Esophagus muscularis mucosa (tissue), 4 donors: ENCODE measurements at regions not wholly inside any gene's neighbourhood (a gene's known extent, or its start where the extent isn't known, plus 50 kb on each side); places are given as distances from the start of the nearest gene placed in this dataset.

ENCODE experiments used
- DNase-seq: peaks from one replicate; pipeline ENCODE4 v3.0.0-alpha.2; 2017; ENCODE audit errors: extremely low spot score
- H3K27ac ChIP-seq, 4 donors: fragments of 200-600 bp; sonication (generic); replicated peaks in 1 of 4; 1 replicate in 3 of 4; 2 replicates in 1 of 4; pipeline ENCODE4 v1.5.1; 2016 to 2019; ENCODE audit warnings: mild to moderate bottlenecking in 1 of 4
- H3K27me3 ChIP-seq, 4 donors: fragments of 200-600 bp; sonication (generic); one replicate each; pipeline versions ENCODE4 v1.5.1 to v1.6.0; 2016 to 2019
- H3K36me3 ChIP-seq, 4 donors: fragments of 200-600 bp; sonication (generic); one replicate each; pipeline ENCODE4 v1.5.1; 2016 to 2019
- H3K4me1 ChIP-seq, 4 donors: fragments of 200-600 bp; sonication (generic); one replicate each; pipeline ENCODE4 v1.5.1; 2016 to 2019
- H3K4me3 ChIP-seq, 4 donors: fragments of 200-600 bp; sonication (generic); 1 replicate in 2 of 4; 2 replicates in 2 of 4; pipeline ENCODE4 v1.5.1; 2016 to 2019; ENCODE audit warnings: mild to moderate bottlenecking in 4 of 4, moderate library complexity in 1 of 4
- H3K9me3 ChIP-seq, 4 donors: fragments of 200-600 bp; sonication (generic); 1 replicate in 3 of 4; 2 replicates in 1 of 4; pipeline ENCODE4 v1.5.1; 2016 to 2019
- EP300 ChIP-seq: sonication (generic); formaldehyde crosslinking; IDR thresholded peaks from one replicate; pipeline ENCODE4 v1.6.1; 2017; ENCODE audit warnings: antibody characterized with exemption
- POLR2A ChIP-seq: fragments of 450-650 bp; IDR thresholded peaks from one replicate; pipeline ENCODE4 v1.6.1; 2017; ENCODE audit warnings: antibody characterized with exemption, moderate library complexity, mild to moderate bottlenecking, low read depth
- POLR2AphosphoS5 ChIP-seq, 2 donors: sonication (generic); formaldehyde crosslinking; IDR thresholded peaks; one replicate each; pipeline ENCODE4 v1.6.1; 2017; ENCODE audit warnings: antibody characterized with exemption in 2 of 2
- WGBS: methylation state at CpG from one replicate; pipeline ENCODE4 v1.1.5; 2018; 5-methylcytosine and 5-hydroxymethylcytosine counted together
- intact Hi-C: fragments of 100-400 bp; cut with DNase I; formaldehyde crosslinking; loops from one replicate; pipeline ENCODE4 v1.15.1; 2023
- TF ChIP-seq, protein P1 (sequence below), 3 experiments: fragments of 200-600 bp in 2 of 3; fragments of 450-650 bp in 1 of 3; sonication (generic) in 2 of 3; IDR thresholded peaks; one replicate each; pipeline ENCODE4 v1.5.1; 2017 to 2019; ENCODE audit warnings: antibody characterized with exemption in 3 of 3, mild to moderate bottlenecking in 2 of 3, moderate library complexity in 1 of 3

DNA sequence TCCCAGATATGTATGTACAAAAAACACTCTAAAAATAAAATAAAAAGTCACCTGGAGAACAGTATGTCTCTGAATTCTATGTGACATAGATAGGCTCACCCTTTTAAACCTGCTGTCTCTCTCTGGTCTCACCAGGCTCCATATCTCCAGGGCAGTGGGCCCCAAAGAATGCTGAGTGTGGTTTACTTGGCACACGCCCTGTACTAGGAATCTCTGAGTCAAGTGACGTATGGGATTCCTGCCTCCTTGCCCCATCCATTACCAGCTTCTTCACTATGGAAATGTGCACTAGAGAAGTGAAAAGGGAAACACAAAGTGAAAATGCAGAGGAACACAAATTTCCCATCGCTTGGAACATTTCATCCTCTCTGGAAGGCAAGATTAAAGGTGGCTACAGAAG, 722.2 kb upstream of the TENM4 start:
- Histone ChIP-seq H3K9me3 (no peaks in the 10 kb centered on the region), H3K27me3 (no peaks in the 10 kb centered on the region), H3K36me3 (no peaks in the 10 kb centered on the region), H3K4me3 (no peak overlapping the region), H3K4me1 (no peaks in the 10 kb centered on the region), H3K27ac (no peak overlapping the region)
- no peak for DNase-seq
- intact Hi-C loops: no loop called here
- WGBS: 76% methylated on average over 3 of the region's 3 CpGs
- TF ChIP-seq EP300: no peak
- no peak for TF ChIP-seq POLR2A
- no peak for TF ChIP-seq POLR2AphosphoS5 (IDR thresholded peaks at IDR 0.05)
- TF ChIP-seq, protein P1, sequence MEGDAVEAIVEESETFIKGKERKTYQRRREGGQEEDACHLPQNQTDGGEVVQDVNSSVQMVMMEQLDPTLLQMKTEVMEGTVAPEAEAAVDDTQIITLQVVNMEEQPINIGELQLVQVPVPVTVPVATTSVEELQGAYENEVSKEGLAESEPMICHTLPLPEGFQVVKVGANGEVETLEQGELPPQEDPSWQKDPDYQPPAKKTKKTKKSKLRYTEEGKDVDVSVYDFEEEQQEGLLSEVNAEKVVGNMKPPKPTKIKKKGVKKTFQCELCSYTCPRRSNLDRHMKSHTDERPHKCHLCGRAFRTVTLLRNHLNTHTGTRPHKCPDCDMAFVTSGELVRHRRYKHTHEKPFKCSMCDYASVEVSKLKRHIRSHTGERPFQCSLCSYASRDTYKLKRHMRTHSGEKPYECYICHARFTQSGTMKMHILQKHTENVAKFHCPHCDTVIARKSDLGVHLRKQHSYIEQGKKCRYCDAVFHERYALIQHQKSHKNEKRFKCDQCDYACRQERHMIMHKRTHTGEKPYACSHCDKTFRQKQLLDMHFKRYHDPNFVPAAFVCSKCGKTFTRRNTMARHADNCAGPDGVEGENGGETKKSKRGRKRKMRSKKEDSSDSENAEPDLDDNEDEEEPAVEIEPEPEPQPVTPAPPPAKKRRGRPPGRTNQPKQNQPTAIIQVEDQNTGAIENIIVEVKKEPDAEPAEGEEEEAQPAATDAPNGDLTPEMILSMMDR (IDR thresholded peaks at IDR 0.05): no peak

DNA sequence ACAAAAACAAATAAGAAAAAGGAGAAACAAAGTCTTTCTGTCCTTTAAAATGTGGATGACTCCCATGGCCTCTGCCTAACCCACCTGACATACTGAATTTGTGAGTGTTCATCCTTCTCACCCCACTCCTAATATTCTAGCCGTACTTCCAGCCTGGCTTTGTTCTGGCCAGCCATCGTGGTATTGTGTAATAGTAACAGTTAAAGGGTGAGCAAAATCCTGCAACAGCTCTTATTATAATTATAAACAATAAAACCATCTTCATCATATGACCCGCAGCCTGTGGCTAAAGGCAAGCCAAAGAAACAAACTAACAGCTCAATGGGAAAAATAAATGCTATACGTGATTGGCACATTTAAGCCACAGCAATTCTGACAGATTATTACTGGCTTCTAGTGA, 721.6 kb upstream of the TENM4 start:
- no peak for TF ChIP-seq POLR2AphosphoS5 (IDR thresholded peaks at IDR 0.05)
- DNase-seq: no peak
- Histone ChIP-seq H3K9me3 (no peaks in the 10 kb centered on the region), H3K27ac (no peak overlapping the region), H3K36me3 (no peaks in the 10 kb centered on the region), H3K27me3 (no peaks in the 10 kb centered on the region), H3K4me3 (no peak overlapping the region), H3K4me1 (no peaks in the 10 kb centered on the region)
- intact Hi-C loops: no loop called here
- 84% methylated on average over 4 of the region's 4 CpGs for WGBS

DNA sequence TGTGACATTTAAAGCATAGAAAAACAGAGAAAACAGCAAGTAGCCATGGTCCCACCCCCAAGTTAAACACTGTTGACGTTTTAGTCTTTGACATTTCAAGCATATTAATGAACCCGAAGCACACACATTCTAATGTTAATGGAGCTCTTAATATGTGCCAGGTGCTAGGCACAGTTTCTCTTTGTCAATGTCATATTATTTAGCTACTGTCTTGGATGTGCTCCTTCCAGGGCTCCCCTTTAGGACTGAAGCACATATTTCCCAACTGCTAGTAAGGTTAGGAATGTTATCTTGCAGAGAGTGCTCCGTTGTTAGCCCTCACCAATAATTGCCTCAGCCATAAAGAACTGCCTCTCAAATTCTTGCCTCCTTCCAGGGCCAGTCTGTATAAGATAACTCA, 716.6 kb upstream of the TENM4 start:
- Histone ChIP-seq H3K27me3 (no peaks in the 10 kb centered on the region), H3K9me3 (no peaks in the 10 kb centered on the region), H3K4me3 (no peak overlapping the region), H3K36me3 (no peaks in the 10 kb centered on the region), H3K4me1 (no peaks in the 10 kb centered on the region), H3K27ac (no peak overlapping the region)
- no peak for DNase-seq
- intact Hi-C loops: no loop called here
- WGBS: 40% methylated on average over 3 of the region's 3 CpGs
- no peak for TF ChIP-seq POLR2A
- no peak for TF ChIP-seq EP300
- TF ChIP-seq, protein P1 (IDR thresholded peaks at IDR 0.05): no peak
- no peak for TF ChIP-seq POLR2AphosphoS5 (IDR thresholded peaks at IDR 0.05)

GRCh38 chr11:80156062-80156461, 715.2 kb upstream of the TENM4 start:
- intact Hi-C loops: no loop called here
- 81% methylated on average over 1 of the region's 1 CpG for WGBS

GRCh38 chr11:80155412-80156017, 714.7 kb upstream of the TENM4 start:
- no peak for TF ChIP-seq POLR2AphosphoS5 (IDR thresholded peaks at IDR 0.05)
- TF ChIP-seq, protein P1 (IDR thresholded peaks at IDR 0.05): peak in 2 of 3 experiments; percentile 13 to 20
- no peak overlapping the region for H3K27ac ChIP-seq
- intact Hi-C loops: no loop called here
- no peaks in the 10 kb centered on the region for H3K36me3 ChIP-seq
- no peaks in the 10 kb centered on the region for H3K27me3 ChIP-seq
- DNase-seq: no peak
- 47% methylated on average over 4 of the region's 4 CpGs for WGBS
- no peaks in the 10 kb centered on the region for H3K9me3 ChIP-seq
- no peaks in the 10 kb centered on the region for H3K4me1 ChIP-seq
- no peak overlapping the region for H3K4me3 ChIP-seq

More at GRCh38 chr11:80156062-80156461, 715.2 kb upstream of the TENM4 start:
- Histone ChIP-seq H3K4me1 (no peaks in the 10 kb centered on the region), H3K27ac (no peak overlapping the region), H3K4me3 (no peak overlapping the region), H3K9me3 (no peaks in the 10 kb centered on the region), H3K36me3 (no peaks in the 10 kb centered on the region), H3K27me3 (no peaks in the 10 kb centered on the region)
- TF ChIP-seq, protein P1 (IDR thresholded peaks at IDR 0.05): no peak
- TF ChIP-seq EP300 (no peak), POLR2A (no peak), POLR2AphosphoS5 (IDR thresholded peaks at IDR 0.05) (no peak)
- DNase-seq: no peak
